Nephron progenitor cell (in vitro differentiated cells): ENCODE measurements at regions not wholly inside any gene's neighbourhood (a gene's known extent, or its start where the extent isn't known, plus 50 kb on each side); places are given as distances from the start of the nearest gene placed in this dataset.

Source experiments
- DNase-seq: peaks from one replicate; pipeline ENCODE4 v3.0.0; 2021
- H3K27ac Mint-ChIP-seq: 2 replicates; pipeline ENCODE4 v1.8.0; 2021; ENCODE audit warnings: mild to moderate bottlenecking, moderate library complexity, mixed read lengths
- H3K27me3 Mint-ChIP-seq: 2 replicates; pipeline ENCODE4 v1.8.0; 2021; ENCODE audit warnings: mild to moderate bottlenecking, low read depth, mixed read lengths; ENCODE audit not compliant: poor library complexity
- H3K36me3 Mint-ChIP-seq: 2 replicates; pipeline ENCODE4 v1.8.0; 2021; ENCODE audit warnings: low read depth, mixed read lengths
- H3K4me1 Mint-ChIP-seq: 2 replicates; pipeline ENCODE4 v1.8.0; 2021; ENCODE audit warnings: mixed read lengths
- H3K4me3 Mint-ChIP-seq: 2 replicates; pipeline ENCODE4 v1.8.0; 2021; ENCODE audit warnings: mild to moderate bottlenecking, moderate library complexity, mixed read lengths
- H3K9me3 Mint-ChIP-seq: 2 replicates; pipeline ENCODE4 v1.8.0; 2021; ENCODE audit warnings: mild to moderate bottlenecking, moderate library complexity, mixed read lengths
- TF ChIP-seq, protein P1 (sequence below): fragments of 200-600 bp; sonication (generic); IDR thresholded peaks from 2 replicates; pipeline ENCODE4 v1.5.0; 2021; ENCODE audit warnings: antibody characterized with exemption

DNA sequence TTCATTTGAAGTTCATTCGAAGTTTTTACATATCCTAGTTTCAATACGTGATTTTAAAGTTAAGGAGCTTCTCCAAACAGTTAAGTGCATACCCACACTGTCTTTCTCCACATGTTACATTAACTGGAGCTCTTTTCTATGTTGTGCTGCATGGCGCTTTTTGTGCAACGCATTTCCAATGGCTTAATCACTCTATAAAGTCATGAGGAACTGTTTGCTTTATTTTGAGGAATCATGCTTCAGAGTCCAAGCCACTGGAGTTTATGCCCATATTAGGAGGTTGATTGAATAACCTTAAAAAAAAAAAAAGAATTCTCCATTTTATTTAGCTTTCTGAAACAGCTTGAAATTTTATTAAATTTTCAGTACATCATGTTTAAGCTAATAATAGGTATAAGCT lies 109.4 kb upstream of the MBNL1 start:
- TF ChIP-seq, protein P1, sequence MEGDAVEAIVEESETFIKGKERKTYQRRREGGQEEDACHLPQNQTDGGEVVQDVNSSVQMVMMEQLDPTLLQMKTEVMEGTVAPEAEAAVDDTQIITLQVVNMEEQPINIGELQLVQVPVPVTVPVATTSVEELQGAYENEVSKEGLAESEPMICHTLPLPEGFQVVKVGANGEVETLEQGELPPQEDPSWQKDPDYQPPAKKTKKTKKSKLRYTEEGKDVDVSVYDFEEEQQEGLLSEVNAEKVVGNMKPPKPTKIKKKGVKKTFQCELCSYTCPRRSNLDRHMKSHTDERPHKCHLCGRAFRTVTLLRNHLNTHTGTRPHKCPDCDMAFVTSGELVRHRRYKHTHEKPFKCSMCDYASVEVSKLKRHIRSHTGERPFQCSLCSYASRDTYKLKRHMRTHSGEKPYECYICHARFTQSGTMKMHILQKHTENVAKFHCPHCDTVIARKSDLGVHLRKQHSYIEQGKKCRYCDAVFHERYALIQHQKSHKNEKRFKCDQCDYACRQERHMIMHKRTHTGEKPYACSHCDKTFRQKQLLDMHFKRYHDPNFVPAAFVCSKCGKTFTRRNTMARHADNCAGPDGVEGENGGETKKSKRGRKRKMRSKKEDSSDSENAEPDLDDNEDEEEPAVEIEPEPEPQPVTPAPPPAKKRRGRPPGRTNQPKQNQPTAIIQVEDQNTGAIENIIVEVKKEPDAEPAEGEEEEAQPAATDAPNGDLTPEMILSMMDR: no peak
- peaks cover 5% of the 10 kb centered on the region for H3K4me1 Mint-ChIP-seq
- DNase-seq: no peak

DNA sequence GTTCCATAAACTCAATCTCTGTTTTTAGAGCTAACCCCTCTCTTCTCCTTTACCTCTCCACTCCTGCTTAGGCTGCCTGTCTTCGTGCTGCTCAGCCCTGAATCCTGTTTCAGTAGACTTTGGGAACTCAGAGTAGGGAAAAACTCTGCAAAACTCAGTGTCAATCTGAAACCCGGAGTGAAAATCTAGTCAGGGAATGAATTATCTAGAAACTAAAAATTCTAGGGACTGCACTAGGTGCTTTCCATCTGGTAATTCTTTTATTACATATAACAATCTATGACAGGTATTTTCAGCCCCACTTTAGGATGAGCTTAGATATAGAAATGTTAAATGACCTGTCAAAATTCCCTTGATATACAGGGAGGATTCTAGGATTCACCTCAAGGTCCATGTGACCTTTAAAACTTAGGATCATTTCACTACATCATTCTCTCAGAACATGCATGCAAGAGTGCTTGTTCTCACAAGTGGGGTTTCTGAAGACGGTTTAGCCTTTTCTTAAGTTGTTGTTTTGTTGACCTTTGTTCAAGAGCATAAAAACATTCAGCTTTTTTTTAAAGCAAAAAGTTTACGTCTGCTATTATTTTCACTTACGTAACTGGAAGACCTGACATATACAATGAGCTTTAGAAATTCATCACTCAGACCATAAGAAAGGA lies 108.2 kb upstream of the MBNL1 start:
- no peak for DNase-seq
- no peaks in the 10 kb centered on the region for H3K36me3 Mint-ChIP-seq
- H3K9me3 Mint-ChIP-seq: no peaks in the 10 kb centered on the region
- TF ChIP-seq, protein P1: no peak
- H3K4me3 Mint-ChIP-seq: no peak overlapping the region
- no peak overlapping the region for H3K27ac Mint-ChIP-seq
- H3K27me3 Mint-ChIP-seq: peaks cover 2% of the 10 kb centered on the region
- peaks cover 5% of the 10 kb centered on the region for H3K4me1 Mint-ChIP-seq

More for the DNA sequence above, 109.4 kb upstream of the MBNL1 start:
- Mint-ChIP-seq H3K4me3 (no peak overlapping the region), H3K27me3 (peaks cover 2% of the 10 kb centered on the region), H3K27ac (no peak overlapping the region), H3K9me3 (no peaks in the 10 kb centered on the region), H3K36me3 (no peaks in the 10 kb centered on the region)

DNA sequence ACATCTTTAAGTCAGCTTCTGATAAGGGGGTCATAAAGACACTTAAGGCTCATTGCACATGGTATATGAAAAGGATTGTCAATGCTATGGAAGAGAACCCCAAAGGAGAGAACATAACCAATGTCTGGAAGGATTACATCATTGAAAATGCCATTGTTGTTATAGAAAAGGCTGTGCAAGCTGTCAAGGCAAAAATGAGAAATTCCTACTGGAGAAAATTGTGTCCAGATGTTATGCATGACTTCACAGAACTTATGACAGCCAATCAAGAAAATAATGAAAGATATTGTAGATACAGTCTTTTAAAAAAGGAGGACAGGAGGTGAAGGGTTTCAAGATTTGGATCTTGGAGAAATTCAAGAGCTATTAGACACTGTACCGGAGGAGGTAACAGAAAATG lies 96.3 kb upstream of the MBNL1 start:
- Mint-ChIP-seq H3K27ac (no peak overlapping the region), H3K4me1 (no peaks in the 10 kb centered on the region), H3K4me3 (no peak overlapping the region), H3K27me3 (peaks cover 4% of the 10 kb centered on the region), H3K36me3 (no peaks in the 10 kb centered on the region), H3K9me3 (no peaks in the 10 kb centered on the region)
- no peak for DNase-seq
- TF ChIP-seq, protein P1: no peak

GRCh38 chr3:152173627-152174026 lies 95.1 kb upstream of the MBNL1 start:
- Mint-ChIP-seq H3K4me1 (no peaks in the 10 kb centered on the region), H3K27ac (no peak overlapping the region), H3K9me3 (no peaks in the 10 kb centered on the region), H3K27me3 (peaks cover 4% of the 10 kb centered on the region), H3K36me3 (no peaks in the 10 kb centered on the region), H3K4me3 (no peak overlapping the region)
- no peak for DNase-seq
- TF ChIP-seq, protein P1: no peak

DNA sequence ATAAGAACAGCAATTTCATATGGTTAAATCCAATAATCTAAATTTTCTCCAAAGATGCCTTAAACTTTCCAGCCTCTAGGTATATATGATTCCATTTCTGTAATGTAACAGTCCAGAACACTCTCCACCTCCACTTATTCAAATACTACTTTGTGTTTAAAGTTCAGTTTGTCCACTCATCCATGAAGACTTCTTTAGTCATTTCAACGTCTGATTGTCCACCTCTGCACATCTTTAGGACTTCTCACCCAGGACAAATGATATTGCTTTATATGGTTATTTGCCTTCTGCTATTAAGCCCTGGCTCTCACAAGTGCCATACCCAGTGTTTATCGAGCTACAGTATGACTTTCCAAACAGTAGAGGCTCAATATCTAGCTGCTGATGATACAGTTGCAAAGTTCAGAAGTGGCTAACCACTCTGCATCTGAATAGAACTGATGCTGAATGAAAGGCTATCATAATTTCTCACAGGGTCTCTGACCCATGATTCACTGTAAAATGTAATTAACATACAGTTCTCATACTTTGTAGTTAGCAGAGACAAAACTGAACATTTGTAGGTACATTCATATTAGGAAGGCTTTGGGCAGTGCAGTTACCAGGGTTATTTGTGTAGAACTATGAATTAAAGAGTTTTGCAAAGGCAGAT lies 93.7 kb upstream of the MBNL1 start:
- H3K27me3 Mint-ChIP-seq: peaks cover 4% of the 10 kb centered on the region
- H3K9me3 Mint-ChIP-seq: no peaks in the 10 kb centered on the region
- H3K4me1 Mint-ChIP-seq: no peaks in the 10 kb centered on the region
- H3K36me3 Mint-ChIP-seq: no peaks in the 10 kb centered on the region
- H3K4me3 Mint-ChIP-seq: no peak overlapping the region
- TF ChIP-seq, protein P1: no peak
- H3K27ac Mint-ChIP-seq: no peak overlapping the region
- DNase-seq: no peak

GRCh38 chr3:152175528-152175889 lies 93.2 kb upstream of the MBNL1 start:
- no peak for DNase-seq
- no peaks in the 10 kb centered on the region for H3K36me3 Mint-ChIP-seq
- TF ChIP-seq, protein P1: no peak
- H3K9me3 Mint-ChIP-seq: no peaks in the 10 kb centered on the region
- no peak overlapping the region for H3K4me3 Mint-ChIP-seq
- no peak overlapping the region for H3K27ac Mint-ChIP-seq
- H3K27me3 Mint-ChIP-seq: peaks cover 4% of the 10 kb centered on the region
- H3K4me1 Mint-ChIP-seq: no peaks in the 10 kb centered on the region
